ENCODE measurements at regions not wholly inside any gene's neighbourhood (a gene's known extent, or its start where the extent isn't known, plus 50 kb on each side); places are given as distances from the start of the nearest gene placed in this dataset.

GRCh38 chr16:72371307-72372086, 199.5 kb upstream of the PMFBP1 start:
- ATAC-seq, result no peak
- Histone ChIP-seq H3K4me3 (no peak overlapping the region), H3K4me1 (no peaks in the 10 kb centered on the region), H3K9me3 (peaks cover 0 to 1% (median 0%) of the 10 kb centered on the region in 3 donors), H3K36me3 (no peaks in the 10 kb centered on the region), H3K27me3 (no peaks in the 10 kb centered on the region), H3K27ac (no peak overlapping the region)
- TF ChIP-seq CTCF (IDR thresholded peaks at IDR 0.05) (no peak), POLR2AphosphoS5 (IDR thresholded peaks at IDR 0.05) (no peak), POLR2A (IDR thresholded peaks at IDR 0.05) (no peak), EP300 (IDR thresholded peaks at IDR 0.05) (no peak)
- WGBS, 2 donors (ENCODE audit: low coverage in 1 of 2), result 48 to 68% methylated on average over 6 to 10 of the region's 10 CpGs

- ATAC-seq, result no peak
- H3K4me1 ChIP-seq, result no peaks in the 10 kb centered on the region
- H3K4me3 ChIP-seq, result no peak overlapping the region
- no peaks in the 10 kb centered on the region for H3K27me3 ChIP-seq
- no peak for TF ChIP-seq EP300 (IDR thresholded peaks at IDR 0.05)
- no peak for TF ChIP-seq POLR2AphosphoS5 (IDR thresholded peaks at IDR 0.05)
- no peak for TF ChIP-seq POLR2A (IDR thresholded peaks at IDR 0.05)
- no peak for TF ChIP-seq CTCF (IDR thresholded peaks at IDR 0.05)
- H3K36me3 ChIP-seq, result no peaks in the 10 kb centered on the region
- no peak overlapping the region for H3K27ac ChIP-seq
- 14 to 43% methylated on average over 1 of the region's 1 CpG for WGBS, 2 donors (ENCODE audit: low coverage in 1 of 2)
- peaks cover 0 to 10% (median 0%) of the 10 kb centered on the region in 3 donors for H3K9me3 ChIP-seq
These were observed 197.3 kb upstream of the PMFBP1 start for GRCh38 chr16:72369274-72369673.

GRCh38 chr16:72367851-72368250, 195.9 kb upstream of the PMFBP1 start:
- no peak for TF ChIP-seq POLR2A (IDR thresholded peaks at IDR 0.05)
- TF ChIP-seq EP300 (IDR thresholded peaks at IDR 0.05), result no peak
- no peak for TF ChIP-seq CTCF (IDR thresholded peaks at IDR 0.05)
- no peak for TF ChIP-seq POLR2AphosphoS5 (IDR thresholded peaks at IDR 0.05)
- Histone ChIP-seq H3K36me3 (no peaks in the 10 kb centered on the region), H3K27me3 (no peaks in the 10 kb centered on the region), H3K27ac (no peak overlapping the region), H3K9me3 (peaks cover 0 to 10% (median 0%) of the 10 kb centered on the region in 3 donors), H3K4me1 (no peaks in the 10 kb centered on the region), H3K4me3 (no peak overlapping the region)
- no peak for ATAC-seq

GRCh38 chr16:72362973-72363372, 191.0 kb upstream of the PMFBP1 start:
- Histone ChIP-seq H3K27ac (no peak overlapping the region), H3K9me3 (peaks cover 0 to 10% (median 0%) of the 10 kb centered on the region in 3 donors), H3K36me3 (no peaks in the 10 kb centered on the region), H3K27me3 (no peaks in the 10 kb centered on the region), H3K4me1 (no peaks in the 10 kb centered on the region), H3K4me3 (no peak overlapping the region)
- TF ChIP-seq EP300 (IDR thresholded peaks at IDR 0.05) (no peak), POLR2A (IDR thresholded peaks at IDR 0.05) (no peak), CTCF (IDR thresholded peaks at IDR 0.05) (no peak), POLR2AphosphoS5 (IDR thresholded peaks at IDR 0.05) (no peak)
- ATAC-seq, result no peak
- 37 to 67% methylated on average over 3 of the region's 3 CpGs for WGBS, 2 donors (ENCODE audit: low coverage in 1 of 2)

GRCh38 chr16:72362476-72362875, 190.5 kb upstream of the PMFBP1 start:
- Histone ChIP-seq H3K4me1 (no peaks in the 10 kb centered on the region), H3K9me3 (peaks cover 0 to 10% (median 0%) of the 10 kb centered on the region in 3 donors), H3K4me3 (no peak overlapping the region), H3K27me3 (no peaks in the 10 kb centered on the region), H3K36me3 (no peaks in the 10 kb centered on the region), H3K27ac (no peak overlapping the region)
- TF ChIP-seq POLR2AphosphoS5 (IDR thresholded peaks at IDR 0.05) (no peak), POLR2A (IDR thresholded peaks at IDR 0.05) (no peak), CTCF (IDR thresholded peaks at IDR 0.05) (no peak), EP300 (IDR thresholded peaks at IDR 0.05) (no peak)
- ATAC-seq, result no peak
- WGBS, 2 donors (ENCODE audit: low coverage in 1 of 2), result 75 to 83% methylated on average over 4 of the region's 4 CpGs
